Glomerular visceral epithelial cell (primary cell): ENCODE measurements at regions not wholly inside any gene's neighbourhood (a gene's known extent, or its start where the extent isn't known, plus 50 kb on each side); places are given as distances from the start of the nearest gene placed in this dataset.

Experiments
- DNase-seq: peaks from one replicate; pipeline ENCODE4 v3.0.0-alpha.2; 2016; ENCODE audit errors: extremely low spot score

DNA sequence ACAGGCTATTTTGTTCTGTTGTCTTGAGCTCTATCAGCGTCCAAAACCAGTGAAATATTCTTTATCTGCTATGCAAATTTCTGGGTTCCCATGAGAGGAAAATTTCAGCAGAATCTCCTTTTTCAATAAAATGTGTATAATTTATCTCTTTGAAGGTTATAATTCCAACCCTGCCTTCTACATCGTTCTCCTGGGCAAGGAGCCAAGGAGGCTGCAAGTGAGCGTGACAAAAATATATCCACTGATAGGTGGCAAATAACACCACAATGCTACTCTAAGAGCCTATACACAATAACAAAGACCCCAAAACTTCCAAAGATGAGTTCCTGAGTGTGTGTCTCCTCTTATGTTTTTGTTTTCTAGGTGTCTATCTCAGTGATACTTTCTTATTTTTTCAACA lies 664.7 kb upstream of the SORCS1 start:
- DNase-seq, result no peak

DNA sequence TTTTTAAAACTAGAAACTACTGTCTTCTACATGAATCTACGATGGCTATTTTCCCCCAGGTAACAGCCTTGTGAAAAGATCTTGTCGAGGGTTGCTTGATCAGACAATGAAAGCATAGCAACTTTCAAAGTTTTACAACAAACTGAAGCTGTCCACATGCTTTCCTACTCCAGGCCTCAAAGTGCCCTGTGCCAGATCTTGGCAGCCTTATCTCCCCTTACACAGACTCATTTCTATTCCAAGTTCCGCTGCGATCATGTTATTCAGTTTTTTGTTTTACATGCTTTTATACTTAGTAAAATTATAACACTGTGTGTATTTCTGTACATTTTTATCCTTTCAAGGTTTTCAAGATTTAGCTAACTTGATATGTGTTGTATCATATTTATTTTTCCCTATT lies 661.7 kb upstream of the SORCS1 start:
- no peak for DNase-seq

DNA sequence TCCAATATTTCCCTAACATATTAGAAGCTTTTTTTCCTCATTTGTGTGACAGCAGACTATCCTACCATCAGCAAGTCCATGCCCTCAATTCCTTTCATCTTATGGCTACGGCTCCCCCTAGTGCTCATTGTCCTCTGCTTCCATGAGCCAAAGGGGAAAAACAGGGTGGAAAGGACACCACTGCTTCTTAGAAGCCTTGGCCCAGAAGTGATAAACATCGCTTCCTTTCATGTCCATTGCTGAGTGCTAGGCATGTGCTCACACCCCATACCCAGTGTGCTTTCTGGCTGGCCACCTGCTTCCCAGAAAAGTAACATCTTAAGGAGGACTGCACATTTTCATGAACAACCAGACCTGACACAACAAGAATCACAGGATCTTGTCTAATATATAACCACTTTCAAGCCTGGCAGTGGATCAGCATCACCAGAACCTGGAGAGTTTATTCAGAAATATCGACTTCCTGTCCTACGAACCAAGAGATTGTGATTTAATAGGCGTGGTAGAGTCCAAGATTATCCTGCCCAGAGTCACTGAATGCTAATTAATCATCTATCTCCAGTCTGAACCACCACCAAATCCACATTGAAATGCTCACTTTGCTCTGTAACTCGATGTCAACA lies 650.5 kb upstream of the SORCS1 start:
- peak; percentile 12 for DNase-seq

DNA sequence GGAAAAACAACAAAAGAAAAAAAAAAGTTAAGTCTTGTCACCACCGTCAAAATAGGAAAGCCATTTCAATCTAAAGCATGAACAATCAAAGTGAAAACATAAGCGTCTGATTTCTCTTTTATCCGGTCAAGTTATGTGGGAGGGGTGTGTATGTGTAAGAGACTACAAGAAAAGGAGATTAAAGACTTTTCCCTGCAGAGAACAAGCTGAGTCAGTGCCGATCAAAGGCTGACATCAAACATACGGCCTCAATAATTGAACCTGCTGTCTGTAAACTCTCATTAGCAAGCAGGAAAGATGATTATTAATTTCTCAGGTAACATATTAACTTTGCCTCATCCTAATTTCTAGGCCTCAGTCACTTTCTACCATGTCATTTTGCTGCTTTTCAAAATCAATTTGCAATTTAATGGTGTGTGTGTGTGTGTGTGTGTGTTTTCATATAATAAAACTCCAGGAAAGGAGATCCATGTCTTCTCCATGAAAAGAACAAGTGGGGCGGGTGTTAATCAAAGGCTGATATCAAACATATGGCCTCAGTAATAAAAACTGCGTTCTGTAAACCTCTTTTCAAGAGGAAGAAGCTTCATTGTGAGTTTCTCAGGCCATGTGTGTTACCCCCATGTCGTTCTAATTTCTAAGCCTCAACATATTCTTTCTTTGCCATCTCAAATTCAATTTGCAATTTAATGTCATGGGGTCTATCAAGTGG lies 649.1 kb upstream of the SORCS1 start:
- no peak for DNase-seq

DNA sequence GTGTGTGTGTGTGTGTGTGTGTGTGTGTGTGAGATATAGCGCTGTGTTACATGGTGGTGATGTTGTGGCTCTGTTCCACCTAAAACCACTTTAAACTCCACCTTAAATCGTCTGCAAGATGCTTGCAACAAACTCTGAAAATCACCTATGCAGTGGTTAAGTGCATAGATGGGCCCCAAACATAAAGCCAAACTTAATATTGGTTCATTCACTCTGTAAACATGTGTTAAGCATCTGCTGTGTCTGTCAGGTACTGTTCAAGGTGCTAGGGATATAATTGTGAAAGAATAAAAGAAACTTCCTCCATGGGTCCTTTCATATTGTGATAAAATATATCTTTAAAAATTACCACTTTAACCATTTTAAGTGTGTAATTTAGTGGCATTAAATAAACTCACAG lies 645.4 kb upstream of the SORCS1 start:
- no peak for DNase-seq

DNA sequence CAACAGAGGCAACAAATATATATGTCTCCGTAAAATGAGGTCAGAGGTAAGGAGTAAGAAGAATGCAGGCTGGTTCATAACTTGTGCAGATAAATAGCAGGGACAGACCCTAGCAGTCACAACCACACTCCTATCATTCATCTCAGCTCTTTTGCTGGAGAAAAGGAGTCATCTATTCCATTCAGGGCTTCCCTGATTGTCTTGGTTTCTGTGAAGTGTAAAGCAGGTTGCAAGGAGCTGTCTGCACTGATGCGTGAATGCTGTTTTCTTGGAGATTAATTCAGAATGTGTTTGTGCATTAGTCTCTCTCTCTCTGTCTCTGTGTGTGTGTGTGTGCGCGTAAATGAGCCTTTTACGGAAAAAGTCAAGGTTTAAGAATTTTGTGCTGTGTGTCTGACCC lies 643.3 kb upstream of the SORCS1 start:
- no peak for DNase-seq

DNA sequence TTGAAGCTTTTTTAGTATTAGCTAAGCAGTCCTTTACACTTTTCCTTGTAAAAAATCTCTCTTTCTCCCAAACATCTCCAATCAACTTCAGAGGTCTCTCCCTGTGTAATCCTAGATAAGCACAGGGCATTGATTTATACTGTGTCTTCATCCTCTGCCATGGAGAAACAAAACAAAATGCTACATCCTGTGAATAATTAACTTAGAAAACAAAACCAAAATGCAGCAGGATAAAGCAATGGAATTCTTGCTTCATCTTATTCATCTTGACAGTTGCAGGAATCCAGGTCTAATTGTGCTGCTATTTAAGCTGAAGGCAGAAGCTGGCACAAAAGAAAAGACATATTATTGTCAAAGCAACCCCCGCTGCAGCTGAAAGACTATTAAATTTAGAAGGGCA lies 641.5 kb upstream of the SORCS1 start:
- no peak for DNase-seq

DNA sequence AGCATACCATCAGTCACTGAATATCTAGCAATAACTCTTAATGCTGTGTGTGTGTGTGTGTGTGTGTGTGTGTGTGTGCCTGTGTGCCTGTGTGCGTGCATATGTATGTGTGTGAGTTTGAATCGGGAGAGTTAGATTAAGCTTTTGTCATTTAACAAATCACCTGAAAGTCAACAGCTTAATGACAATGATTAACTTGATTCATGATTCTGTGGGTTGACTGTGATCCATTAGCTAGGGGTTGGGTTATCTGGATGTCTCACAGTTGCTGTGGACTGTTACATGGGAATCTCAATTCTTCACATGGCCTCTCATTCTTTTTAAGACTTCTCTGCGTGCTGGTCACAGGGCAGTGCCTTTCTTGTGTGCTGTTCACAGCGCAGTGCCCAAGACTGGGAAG lies 639.0 kb upstream of the SORCS1 start:
- DNase-seq, result no peak

DNA sequence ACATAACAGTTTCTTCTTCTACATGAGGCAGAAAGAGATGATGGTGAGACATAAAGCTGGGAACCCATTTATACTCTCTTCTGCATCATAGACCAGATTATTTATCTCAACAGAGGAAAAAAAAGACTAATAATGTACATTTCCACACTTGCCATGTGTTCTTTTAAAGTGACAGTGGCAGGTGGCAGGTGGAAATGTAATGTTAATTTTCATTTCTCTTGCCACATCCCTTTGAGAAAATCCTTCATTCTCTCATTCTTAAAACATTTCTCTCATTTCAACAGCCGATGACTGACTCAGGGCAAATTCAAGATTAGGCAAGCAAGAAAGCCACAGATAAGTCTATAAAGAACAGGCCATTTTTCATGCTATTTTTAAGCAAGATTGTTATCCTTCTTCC lies 635.6 kb upstream of the SORCS1 start:
- no peak for DNase-seq

DNA sequence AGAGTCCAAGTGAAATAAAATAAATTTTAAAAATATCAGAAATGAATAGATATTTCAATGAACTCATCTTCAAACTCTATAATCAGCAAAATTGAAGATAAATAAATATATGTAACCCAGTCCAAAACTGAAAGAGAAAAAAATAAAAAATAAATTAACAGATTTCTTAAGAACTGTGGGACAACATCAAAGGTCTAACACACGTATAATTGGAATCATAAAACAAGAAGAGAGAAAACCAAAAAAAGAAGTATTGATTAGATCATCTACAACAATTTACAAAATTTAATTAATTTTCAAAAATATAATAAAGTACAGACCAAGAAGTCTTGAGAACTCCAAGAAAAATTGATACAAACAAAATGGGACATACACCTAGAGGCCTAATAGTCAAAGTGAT lies 625.8 kb upstream of the SORCS1 start:
- no peak for DNase-seq

DNA sequence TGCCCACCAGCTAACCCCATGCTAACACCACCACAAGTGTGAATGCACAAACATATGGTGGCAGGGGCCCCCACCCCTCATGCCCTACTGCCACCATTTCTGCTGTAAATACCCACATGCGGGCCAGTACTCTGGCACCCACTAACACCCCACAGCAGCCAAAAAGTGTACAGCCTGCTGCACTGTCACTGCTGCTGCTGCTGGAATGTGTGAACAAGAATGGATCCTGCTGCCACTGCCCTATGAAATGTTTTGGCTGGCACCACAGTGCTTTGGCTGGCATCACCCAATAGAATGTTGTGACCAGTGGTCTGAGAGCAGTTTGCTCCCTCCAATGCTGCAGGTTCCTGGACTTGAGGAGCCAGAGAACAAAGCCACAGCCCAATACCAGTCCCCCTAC lies 606.6 kb upstream of the SORCS1 start:
- no peak for DNase-seq

DNA sequence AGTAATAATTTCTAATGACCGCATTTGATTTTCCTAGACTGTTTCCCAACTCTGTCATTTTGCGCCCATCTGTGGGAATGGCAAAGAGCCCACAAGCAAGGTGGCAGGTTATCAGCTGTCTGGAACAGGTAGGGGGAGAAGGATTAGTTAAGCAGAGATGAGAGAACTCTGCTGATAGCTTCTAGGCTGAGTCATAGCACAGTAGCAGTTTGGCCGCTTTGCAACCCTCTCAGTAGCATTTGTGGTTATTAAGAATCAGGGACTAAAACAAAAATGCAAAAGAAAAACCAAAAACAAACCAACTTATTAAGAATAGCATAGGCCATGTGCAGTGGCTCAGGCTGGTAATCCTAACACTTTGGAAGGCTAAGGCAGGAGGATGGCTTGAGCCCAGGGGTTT lies 602.7 kb upstream of the SORCS1 start:
- DNase-seq, result no peak

DNA sequence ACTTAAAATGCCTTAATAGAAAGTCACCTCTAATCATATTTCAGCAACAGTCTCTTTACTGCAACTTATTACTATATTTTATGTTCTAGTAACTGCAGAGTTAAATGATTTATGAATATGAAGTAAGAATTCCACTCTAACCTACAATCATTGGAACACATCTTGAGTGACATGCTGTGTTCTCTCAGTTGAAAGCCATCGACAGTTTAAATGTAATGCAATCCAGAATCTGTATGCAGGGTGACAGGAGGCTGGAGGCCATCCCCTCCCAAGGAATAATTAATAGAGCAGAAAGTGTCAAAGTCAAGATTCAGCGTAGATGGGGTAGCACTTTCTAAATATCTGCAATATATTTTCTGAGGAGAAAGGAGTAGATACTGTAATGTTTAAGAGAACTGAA lies 590.3 kb upstream of the SORCS1 start:
- DNase-seq, result no peak

DNA sequence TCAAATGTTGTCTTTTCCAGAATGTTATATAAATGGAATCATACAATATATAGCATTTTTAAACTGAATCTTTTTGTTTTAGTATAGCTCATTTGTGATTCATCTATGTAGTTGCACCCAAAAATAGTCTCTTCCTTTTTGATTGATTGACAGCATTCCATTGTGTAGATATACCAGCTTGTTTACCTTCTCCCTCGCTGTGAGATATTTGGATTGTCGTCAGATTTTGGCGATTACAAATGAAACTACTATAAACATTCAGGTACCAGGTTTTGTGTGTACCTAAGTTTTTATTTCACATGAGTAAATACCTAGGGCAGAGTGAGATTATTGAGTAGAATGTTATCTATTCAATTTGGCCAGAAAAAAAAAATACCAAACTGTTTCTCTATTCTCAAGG lies 584.7 kb upstream of the SORCS1 start:
- no peak for DNase-seq

DNA sequence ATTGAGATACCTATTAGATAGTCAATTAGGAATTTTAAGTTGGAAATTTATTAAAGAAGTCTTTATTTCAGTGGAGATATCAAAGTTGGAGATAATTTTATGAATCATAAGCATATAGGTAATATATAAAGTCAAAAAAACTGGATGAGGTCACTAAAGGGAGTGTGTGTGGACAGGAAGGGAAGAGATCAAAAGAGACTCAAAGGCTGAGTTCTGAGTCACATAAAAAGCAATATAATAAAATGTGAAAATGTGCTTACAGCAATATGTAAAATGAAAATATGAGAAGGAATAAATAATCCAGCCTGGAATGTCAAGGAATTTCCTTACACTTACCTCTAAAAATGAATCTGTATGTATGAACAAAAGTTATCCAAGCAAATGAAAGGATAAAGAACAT lies 583.3 kb upstream of the SORCS1 start:
- DNase-seq, result no peak

DNA sequence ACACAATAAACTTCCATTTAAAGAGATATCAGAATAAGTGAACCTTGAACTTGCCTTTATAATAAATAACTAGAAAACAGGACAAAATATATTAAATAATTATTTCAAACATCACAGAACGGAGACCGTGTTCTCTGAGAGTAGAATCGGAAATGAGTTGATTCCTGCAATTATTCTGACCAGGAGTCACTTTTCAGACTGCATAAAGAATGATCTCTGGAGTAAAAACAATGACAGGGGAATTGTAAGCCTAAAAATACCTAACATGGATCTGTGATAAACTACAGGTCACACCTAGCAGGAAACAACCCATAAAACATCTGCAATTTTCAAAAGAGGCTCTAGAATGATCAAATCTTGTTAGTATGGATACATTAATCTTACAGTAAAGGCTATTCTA lies 577.5 kb upstream of the SORCS1 start:
- no peak for DNase-seq

DNA sequence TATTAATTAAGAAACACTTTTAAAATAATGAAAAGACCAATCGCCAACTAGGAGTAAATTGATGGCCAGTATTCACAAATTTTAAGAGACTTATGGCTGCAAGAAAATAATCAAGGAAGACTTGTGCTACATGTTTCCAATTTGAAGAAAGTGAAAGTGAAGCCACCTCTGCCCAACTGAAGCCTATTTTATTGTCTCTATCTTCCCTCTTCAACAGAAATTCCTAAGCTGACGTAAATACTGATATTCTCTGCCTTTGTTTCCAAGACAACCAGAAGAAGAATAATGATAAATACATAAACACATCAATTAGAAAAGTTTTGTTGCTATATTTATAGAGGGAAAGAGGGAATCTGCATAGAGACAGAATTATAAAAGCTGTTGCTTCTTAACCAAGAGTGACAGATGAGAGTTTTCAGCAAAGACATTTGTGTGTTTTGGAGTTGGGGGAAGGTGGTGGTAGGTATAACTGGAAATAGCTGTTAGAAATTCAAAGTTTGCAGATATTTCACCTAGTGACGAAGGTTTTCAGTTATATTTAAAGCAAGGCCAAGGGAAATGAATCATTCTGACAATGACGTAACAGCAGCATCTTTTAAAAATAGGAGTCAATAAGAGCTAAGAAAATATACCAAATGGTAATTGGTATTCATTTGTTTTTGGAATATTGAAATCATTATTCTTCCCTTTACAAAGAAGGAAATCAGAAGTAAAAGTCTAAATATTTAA lies 576.6 kb upstream of the SORCS1 start:
- DNase-seq, result no peak

DNA sequence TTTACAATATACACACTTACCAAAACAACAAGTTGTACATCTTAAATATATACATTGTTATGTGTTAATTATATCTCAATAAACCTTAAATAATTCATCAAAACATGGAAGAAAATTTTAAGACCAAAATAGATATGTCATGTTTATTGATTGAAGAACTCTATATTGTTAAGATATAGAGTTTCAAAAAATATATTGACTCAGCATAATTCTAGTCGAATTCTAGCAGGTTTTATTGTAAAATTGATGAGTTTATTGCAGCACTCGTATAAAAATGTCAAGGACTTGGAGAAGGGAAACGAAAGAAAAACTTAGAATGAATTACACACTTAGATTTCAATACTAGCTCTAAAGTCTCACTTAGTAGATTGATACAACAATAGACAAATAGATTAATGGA lies 575.4 kb upstream of the SORCS1 start:
- no peak for DNase-seq

DNA sequence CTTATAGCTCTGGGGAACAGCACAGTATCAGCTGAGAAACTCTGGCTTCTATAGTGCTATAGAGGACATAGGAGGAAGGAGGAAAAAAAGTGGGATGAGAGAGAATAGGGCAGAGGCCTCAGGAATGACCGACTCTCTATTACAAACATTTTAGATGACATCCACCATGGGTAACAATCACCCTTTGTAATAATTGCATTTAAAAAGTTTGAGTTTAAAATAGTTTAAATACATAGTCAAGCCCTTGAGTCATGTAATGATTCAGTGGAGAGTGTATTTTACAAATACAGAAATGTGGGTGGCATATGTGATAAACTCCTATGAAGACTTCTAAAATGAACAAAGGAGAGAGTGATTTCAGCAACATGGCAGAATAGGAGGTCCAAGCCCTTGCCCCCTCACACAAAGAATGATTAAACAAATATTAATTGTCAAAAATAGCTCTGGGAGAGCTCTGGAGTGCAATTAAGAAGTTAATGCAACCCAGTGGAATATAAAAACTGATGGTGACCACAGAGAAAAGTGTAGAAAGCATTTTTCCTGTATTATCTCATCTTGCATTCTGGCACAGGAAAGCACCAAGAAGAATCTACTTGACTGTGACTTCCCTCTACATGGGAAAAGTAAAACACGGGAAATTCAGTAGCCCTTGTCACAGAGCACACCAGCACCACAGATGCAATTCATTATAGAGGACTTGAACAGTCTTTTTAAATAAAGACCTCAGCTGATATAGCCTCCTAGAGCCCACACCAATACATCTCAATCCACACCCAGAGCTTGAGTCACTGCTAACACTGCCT lies 569.0 kb upstream of the SORCS1 start:
- no peak for DNase-seq

DNA sequence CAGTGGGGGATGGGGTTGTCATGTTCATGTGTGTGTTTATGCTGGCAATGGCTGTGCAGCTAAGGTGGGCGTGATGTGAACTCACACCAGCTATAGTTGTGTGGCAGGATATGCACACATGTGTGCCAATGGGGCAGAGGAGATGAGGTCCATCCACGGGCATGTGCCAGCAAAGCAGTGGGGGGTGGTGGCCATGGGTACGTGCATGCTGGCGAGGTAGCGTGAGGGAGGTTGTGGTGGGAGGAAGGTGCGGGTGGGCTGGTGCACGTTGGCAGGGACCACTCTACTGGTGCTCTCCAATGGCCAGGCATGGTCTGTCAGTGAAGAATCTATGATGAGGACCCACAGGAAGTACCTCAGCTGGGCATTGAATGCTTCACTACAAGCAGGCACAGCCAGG lies 567.5 kb upstream of the SORCS1 start:
- no peak for DNase-seq

DNA sequence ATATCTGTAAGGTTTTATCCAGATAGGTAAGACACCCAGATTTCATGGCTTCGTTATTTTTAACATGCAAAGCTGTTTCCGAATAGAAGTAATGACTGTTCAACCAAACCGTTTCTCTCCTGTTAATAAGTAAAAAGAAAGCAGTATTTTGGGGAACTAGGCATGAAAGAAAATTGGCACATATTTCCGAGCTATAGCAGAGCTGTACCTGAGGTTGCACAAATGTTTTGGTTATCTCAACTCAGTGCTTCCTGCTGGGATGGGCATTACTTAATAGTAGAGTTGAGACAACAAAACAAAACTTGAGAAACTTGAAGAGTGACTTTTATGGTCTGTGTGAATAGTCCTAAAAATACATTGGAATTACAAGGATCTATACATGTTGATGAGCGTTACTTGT lies 564.3 kb upstream of the SORCS1 start:
- DNase-seq, result no peak

DNA sequence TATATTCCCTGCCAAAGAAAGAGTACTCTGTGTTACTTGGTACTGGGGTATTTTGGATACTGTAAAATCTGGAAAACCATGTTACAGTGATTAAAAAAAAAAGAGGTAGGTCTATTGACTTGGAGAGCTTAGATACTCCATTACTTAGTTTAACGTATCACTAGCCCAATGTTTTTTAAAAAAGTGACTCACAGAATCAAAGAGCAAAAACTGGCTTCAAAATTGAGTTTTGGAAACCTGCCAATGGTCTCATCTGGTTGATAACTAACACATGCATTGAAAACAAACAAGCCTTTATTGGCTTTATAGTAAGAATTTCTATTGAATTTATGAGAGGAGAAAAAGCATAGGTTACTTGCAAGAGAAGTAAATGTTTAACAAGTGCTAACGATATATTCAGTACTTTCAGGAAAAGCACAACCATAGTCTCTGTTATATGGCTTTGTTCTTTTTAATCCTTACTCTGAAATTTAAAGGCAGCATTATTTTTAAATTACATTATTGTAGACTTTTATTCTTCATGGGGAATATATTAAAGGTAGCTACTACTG lies 563.3 kb upstream of the SORCS1 start:
- DNase-seq, result no peak
